GM19452 (cell line): ENCODE measurements at regions not wholly inside any gene's neighbourhood (a gene's known extent, or its start where the extent isn't known, plus 50 kb on each side); places are given as distances from the start of the nearest gene placed in this dataset.
"Not testable (repeated sequence)": the region's sequence is repeated elsewhere in the genome, so short reads cannot be mapped to it uniquely, and the experiment has no call there.

ENCODE experiments used
- ATAC-seq: cut with Tn5 transposase; IDR thresholded peaks from one replicate; pipeline ENCODE4 v1.9.1; 2021; ENCODE audit not compliant: unreplicated experiment

- ATAC-seq, result no peak
These were observed 514.7 kb upstream of the KCND2 start for GRCh38 chr7:119758254-119758653.

GRCh38 chr7:119761776-119762175 is 511.2 kb upstream of the KCND2 start:
- no peak for ATAC-seq

GRCh38 chr7:119782286-119782685 is 490.7 kb upstream of the KCND2 start:
- ATAC-seq, result no peak

- ATAC-seq, result no peak
These were observed 489.2 kb upstream of the KCND2 start for GRCh38 chr7:119783799-119784198.

GRCh38 chr7:119802147-119802546 is 470.8 kb upstream of the KCND2 start:
- ATAC-seq, result no peak

- no peak for ATAC-seq
These were observed 447.8 kb upstream of the KCND2 start for GRCh38 chr7:119825091-119825655.

GRCh38 chr7:119826547-119826946 is 446.4 kb upstream of the KCND2 start:
- ATAC-seq, result no peak

- ATAC-seq, result no peak
These were observed 434.5 kb upstream of the KCND2 start for GRCh38 chr7:119838444-119838843.

GRCh38 chr7:119842337-119842736 is 430.6 kb upstream of the KCND2 start:
- ATAC-seq, result no peak

- no peak for ATAC-seq
These were observed 430.2 kb upstream of the KCND2 start for GRCh38 chr7:119842786-119843185.

GRCh38 chr7:119861385-119861784 is 411.6 kb upstream of the KCND2 start:
- ATAC-seq, result no peak

- ATAC-seq, result no peak
These were observed 404.6 kb upstream of the KCND2 start for GRCh38 chr7:119868387-119868786.

- ATAC-seq, result no peak
These were observed 393.1 kb upstream of the KCND2 start for GRCh38 chr7:119879835-119880234.

GRCh38 chr7:119886007-119886406 is 387.0 kb upstream of the KCND2 start:
- no peak for ATAC-seq

GRCh38 chr7:119886525-119886924 is 386.4 kb upstream of the KCND2 start:
- ATAC-seq, result not testable (repeated sequence)

GRCh38 chr7:119888251-119888650 is 384.7 kb upstream of the KCND2 start:
- no peak for ATAC-seq

- ATAC-seq, result no peak
These were observed 382.3 kb upstream of the KCND2 start for GRCh38 chr7:119890631-119891030.

- no peak for ATAC-seq
These were observed 377.7 kb upstream of the KCND2 start for GRCh38 chr7:119895320-119895719.

- no peak for ATAC-seq
These were observed 376.6 kb upstream of the KCND2 start for GRCh38 chr7:119896386-119896785.

- no peak for ATAC-seq
These were observed 371.8 kb upstream of the KCND2 start for GRCh38 chr7:119900996-119901672.

GRCh38 chr7:119903085-119903484 is 369.9 kb upstream of the KCND2 start:
- ATAC-seq, result no peak

- ATAC-seq, result no peak
These were observed 367.5 kb upstream of the KCND2 start for GRCh38 chr7:119905495-119905894.

GRCh38 chr7:119908948-119909347 is 364.0 kb upstream of the KCND2 start:
- ATAC-seq, result no peak
